Testis (tissue), 2 donors: ENCODE measurements at regions not wholly inside any gene's neighbourhood (a gene's known extent, or its start where the extent isn't known, plus 50 kb on each side); places are given as distances from the start of the nearest gene placed in this dataset.

Source experiments
- CTCF ChIP-seq, 3 experiments: fragments of 450-650 bp in 2 of 3; fragments of 200-600 bp in 1 of 3; sonication (generic) in 1 of 3; IDR thresholded peaks; one replicate each; pipeline ENCODE4 v1.5.1; 2016 to 2019; ENCODE audit warnings: antibody characterized with exemption in 3 of 3, mild to moderate bottlenecking in 2 of 3, moderate library complexity in 1 of 3
- POLR2A ChIP-seq: fragments of 450-650 bp; IDR thresholded peaks from one replicate; pipeline ENCODE4 v1.6.1; 2017; ENCODE audit warnings: antibody characterized with exemption, mild to moderate bottlenecking, moderate library complexity

- TF ChIP-seq CTCF (IDR thresholded peaks at IDR 0.05) (no peak), POLR2A (no peak)
Observed at GRCh38 chr22:49492741-49493251, 334.9 kb downstream of the BRD1 start.
